ENCODE measurements at regions not wholly inside any gene's neighbourhood (a gene's known extent, or its start where the extent isn't known, plus 50 kb on each side); places are given as distances from the start of the nearest gene placed in this dataset.

GRCh38 chr1:217968085-217968484 is 317.0 kb upstream of the RRP15 start:
- TF ChIP-seq CTCF (conservative IDR thresholded peaks at IDR 0.05; ENCODE audit: low read depth, low read length) (no peak), EZH2 (IDR thresholded peaks at IDR 0.05; ENCODE audit: borderline replicate concordance, low read depth, low read length, poor library complexity, severe bottlenecking) (no peak)

Data from A673 (cell line).